ENCODE measurements at regions not wholly inside any gene's neighbourhood (a gene's known extent, or its start where the extent isn't known, plus 50 kb on each side); places are given as distances from the start of the nearest gene placed in this dataset.

DNA sequence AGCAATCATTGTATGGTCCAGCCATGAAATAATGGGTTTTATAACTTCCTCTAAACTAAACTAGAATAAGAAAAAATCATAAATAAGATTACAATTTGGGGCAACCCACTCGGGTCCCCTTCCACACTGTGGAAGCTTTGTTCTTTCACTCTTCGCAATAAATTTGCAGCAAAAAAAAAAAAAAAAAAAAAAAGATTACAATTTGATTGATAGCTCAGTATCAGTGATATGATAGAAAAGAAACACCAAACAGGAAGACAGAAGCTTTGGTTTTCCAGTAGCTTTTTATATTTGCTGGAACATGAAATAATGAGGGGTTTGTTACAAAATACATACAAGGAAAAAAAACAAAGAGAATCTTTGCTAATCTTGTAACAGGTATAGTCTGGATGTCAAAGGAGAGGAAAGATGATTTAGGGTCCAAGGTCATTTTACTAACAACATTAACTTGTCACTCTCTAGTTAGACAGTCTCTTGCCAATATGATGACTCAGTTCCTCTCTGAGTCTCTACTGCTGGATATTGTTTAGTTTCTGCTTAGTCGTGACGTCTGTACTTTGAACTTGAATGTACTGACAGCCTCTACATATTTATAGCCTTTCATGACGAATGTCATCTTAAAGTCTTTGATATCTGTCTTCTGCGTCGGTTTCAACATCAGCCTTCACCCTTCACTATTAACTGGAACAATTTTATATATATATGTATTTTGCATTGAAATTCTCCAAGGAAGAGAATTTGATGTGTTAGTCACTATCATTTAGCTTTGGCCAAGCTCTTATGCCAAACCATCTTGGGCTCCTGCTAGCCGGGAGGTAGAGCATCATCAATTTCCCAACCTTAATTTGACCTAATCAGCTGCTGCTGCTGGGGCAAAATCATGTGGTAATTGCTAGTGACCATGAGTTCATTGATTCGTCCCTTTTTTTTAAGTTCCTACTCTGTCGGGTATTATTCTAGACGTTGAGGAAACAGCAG is 213.1 kb upstream of the STXBP5 start:
- no peak for TF ChIP-seq POLR2A (IDR thresholded peaks at IDR 0.05; ENCODE audit: extremely low read depth, insufficient read length)
- TF ChIP-seq, protein P1, sequence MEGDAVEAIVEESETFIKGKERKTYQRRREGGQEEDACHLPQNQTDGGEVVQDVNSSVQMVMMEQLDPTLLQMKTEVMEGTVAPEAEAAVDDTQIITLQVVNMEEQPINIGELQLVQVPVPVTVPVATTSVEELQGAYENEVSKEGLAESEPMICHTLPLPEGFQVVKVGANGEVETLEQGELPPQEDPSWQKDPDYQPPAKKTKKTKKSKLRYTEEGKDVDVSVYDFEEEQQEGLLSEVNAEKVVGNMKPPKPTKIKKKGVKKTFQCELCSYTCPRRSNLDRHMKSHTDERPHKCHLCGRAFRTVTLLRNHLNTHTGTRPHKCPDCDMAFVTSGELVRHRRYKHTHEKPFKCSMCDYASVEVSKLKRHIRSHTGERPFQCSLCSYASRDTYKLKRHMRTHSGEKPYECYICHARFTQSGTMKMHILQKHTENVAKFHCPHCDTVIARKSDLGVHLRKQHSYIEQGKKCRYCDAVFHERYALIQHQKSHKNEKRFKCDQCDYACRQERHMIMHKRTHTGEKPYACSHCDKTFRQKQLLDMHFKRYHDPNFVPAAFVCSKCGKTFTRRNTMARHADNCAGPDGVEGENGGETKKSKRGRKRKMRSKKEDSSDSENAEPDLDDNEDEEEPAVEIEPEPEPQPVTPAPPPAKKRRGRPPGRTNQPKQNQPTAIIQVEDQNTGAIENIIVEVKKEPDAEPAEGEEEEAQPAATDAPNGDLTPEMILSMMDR (IDR thresholded peaks at IDR 0.05; ENCODE audit: low read depth, low read length) = no peak
